ENCODE measurements at regions not wholly inside any gene's neighbourhood (a gene's known extent, or its start where the extent isn't known, plus 50 kb on each side); places are given as distances from the start of the nearest gene placed in this dataset.
"Not testable (repeated sequence)": the region's sequence is repeated elsewhere in the genome, so short reads cannot be mapped to it uniquely, and the experiment has no call there.

DNA sequence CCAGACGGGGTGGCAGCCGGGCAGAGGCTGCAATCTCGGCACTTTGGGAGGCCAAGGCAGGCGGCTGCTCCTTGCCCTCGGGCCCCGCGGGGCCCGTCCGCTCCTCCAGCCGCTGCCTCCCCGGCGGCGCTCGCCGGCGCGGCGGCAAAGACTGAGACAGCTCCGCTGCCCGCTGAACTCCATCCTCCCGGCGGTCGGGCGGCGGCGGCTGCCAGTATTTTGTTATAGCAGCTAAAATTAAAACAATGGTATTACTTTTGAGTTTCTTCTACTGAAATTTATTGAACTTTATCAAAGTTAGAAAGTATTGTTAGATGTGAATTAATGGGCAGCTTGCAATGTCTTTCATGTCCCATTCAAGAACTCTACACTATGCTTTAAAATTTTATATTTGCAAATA is 243.7 kb upstream of the CBLB start:
- POLR2A ChIA-PET; H3K27me3 ChIP-seq (replicated peaks in 2 of 5; ENCODE audit: control insufficient read depth in 4 of 5, insufficient read depth in 5 of 5, low read length in 4 of 5); H3K36me3 ChIP-seq (ENCODE audit: control insufficient read depth in 4 of 4, insufficient read depth in 4 of 4, low read length in 3 of 4); CTCF ChIA-PET; H3K4me3 ChIP-seq (ENCODE audit: control insufficient read depth in 1 of 7, extremely low read depth in 1 of 7, insufficient read depth in 4 of 7, low read depth in 2 of 7, low read length in 6 of 7); DNase-seq; H3K27ac ChIP-seq (ENCODE audit: insufficient read depth in 1 of 2, low read depth in 1 of 2, low read length in 2 of 2, poor library complexity in 1 of 2, severe bottlenecking in 2 of 2); H3K4me1 ChIP-seq (ENCODE audit: control extremely low read depth in 1 of 4, control insufficient read depth in 4 of 4, insufficient read depth in 4 of 4, low read length in 3 of 4); H3K9me3 ChIP-seq (ENCODE audit: control extremely low read depth in 1 of 5, control insufficient read depth in 4 of 5, insufficient read depth in 2 of 5, low read depth in 1 of 5, low read length in 4 of 5): not testable (repeated sequence)
- WGBS (ENCODE audit: insufficient coverage) = no CpG with 5 or more reads among the region's 26 CpGs

DNA sequence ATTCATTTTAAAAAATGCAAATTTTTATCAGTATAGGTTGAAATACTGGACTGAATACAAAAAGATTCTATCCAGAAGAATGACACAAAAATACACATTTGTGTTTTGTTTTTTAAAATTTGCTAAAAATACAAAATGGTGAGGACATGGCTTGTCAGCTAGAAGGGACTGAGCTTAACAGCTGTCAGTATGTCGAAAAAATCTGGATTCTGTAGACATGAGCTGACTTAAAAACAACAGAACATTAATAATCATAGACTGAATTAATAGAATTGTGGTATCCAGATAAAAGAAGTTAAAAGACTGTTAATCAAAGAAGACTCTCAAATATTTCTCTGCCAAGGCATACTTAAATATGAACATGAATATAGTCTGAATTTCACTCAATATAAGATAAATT is 244.9 kb upstream of the CBLB start:
- Histone ChIP-seq H3K4me3 (ENCODE audit: control insufficient read depth in 1 of 7, extremely low read depth in 1 of 7, insufficient read depth in 4 of 7, low read depth in 2 of 7, low read length in 6 of 7) (no peak overlapping the region), H3K36me3 (ENCODE audit: control insufficient read depth in 4 of 4, insufficient read depth in 4 of 4, low read length in 3 of 4) (no peaks in the 10 kb centered on the region), H3K27me3 (replicated peaks in 2 of 5; ENCODE audit: control insufficient read depth in 4 of 5, insufficient read depth in 5 of 5, low read length in 4 of 5) (no peaks in the 10 kb centered on the region), H3K27ac (ENCODE audit: insufficient read depth in 1 of 2, low read depth in 1 of 2, low read length in 2 of 2, poor library complexity in 1 of 2, severe bottlenecking in 2 of 2) (no peak overlapping the region), H3K9me3 (ENCODE audit: control extremely low read depth in 1 of 5, control insufficient read depth in 4 of 5, insufficient read depth in 2 of 5, low read depth in 1 of 5, low read length in 4 of 5) (no peaks in the 10 kb centered on the region), H3K4me1 (ENCODE audit: control extremely low read depth in 1 of 4, control insufficient read depth in 4 of 4, insufficient read depth in 4 of 4, low read length in 3 of 4) (no peaks in the 10 kb centered on the region)
- POLR2A ChIA-PET = no interaction called here
- CTCF ChIA-PET = no interaction called here
- WGBS (ENCODE audit: insufficient coverage) = no CpG with 5 or more reads among the region's 1 CpG
- no peak for DNase-seq

DNA sequence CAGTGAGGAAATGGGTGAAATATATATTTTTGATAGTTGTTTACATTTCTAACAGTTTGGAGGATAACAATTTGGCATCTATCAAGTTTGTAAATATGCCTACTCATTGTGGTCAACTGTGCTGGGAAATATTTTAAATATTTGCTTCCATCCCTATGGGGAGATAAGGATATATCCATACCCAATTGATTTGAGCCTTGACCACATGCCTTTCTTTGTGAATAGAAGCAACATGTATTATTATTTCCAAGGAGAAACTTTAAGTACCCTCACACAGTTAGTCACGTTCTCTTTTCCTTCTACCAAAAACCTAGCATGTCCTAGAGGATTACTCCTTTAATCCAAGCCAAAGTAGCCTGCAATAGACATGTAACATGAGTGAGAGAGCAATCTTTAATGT is 245.4 kb upstream of the CBLB start:
- no peak for DNase-seq
- no CpG with 5 or more reads among the region's 1 CpG for WGBS (ENCODE audit: insufficient coverage)
- CTCF ChIA-PET = no interaction called here

DNA sequence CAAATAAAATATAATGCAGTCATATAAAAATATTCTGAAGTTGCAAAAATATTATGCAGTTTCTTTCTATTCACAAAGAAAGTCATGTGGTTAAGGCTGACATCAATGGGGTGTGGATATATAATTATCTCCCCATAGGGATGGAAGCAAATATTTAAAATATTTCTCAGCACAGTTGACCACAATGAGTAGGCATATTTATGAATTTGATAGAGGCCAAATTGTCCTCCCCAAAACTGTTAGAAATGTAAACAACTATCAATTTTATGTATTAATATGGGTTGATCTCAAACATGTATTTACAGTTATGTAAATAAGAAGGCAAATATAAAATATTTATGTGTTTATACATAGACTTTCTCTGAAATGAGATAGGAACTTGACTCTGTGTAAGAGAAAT is 246.0 kb upstream of the CBLB start:
- CTCF ChIA-PET = no interaction called here
- Histone ChIP-seq H3K27ac (ENCODE audit: insufficient read depth in 1 of 2, low read depth in 1 of 2, low read length in 2 of 2, poor library complexity in 1 of 2, severe bottlenecking in 2 of 2) (no peak overlapping the region), H3K27me3 (replicated peaks in 2 of 5; ENCODE audit: control insufficient read depth in 4 of 5, insufficient read depth in 5 of 5, low read length in 4 of 5) (no peaks in the 10 kb centered on the region), H3K36me3 (ENCODE audit: control insufficient read depth in 4 of 4, insufficient read depth in 4 of 4, low read length in 3 of 4) (no peaks in the 10 kb centered on the region), H3K9me3 (ENCODE audit: control extremely low read depth in 1 of 5, control insufficient read depth in 4 of 5, insufficient read depth in 2 of 5, low read depth in 1 of 5, low read length in 4 of 5) (no peaks in the 10 kb centered on the region), H3K4me1 (ENCODE audit: control extremely low read depth in 1 of 4, control insufficient read depth in 4 of 4, insufficient read depth in 4 of 4, low read length in 3 of 4) (no peaks in the 10 kb centered on the region), H3K4me3 (ENCODE audit: control insufficient read depth in 1 of 7, extremely low read depth in 1 of 7, insufficient read depth in 4 of 7, low read depth in 2 of 7, low read length in 6 of 7) (no peak overlapping the region)
- POLR2A ChIA-PET = no interaction called here
- peak in 2 of 3 donors; percentile 13 to 42 for DNase-seq

More for the DNA sequence above, 245.4 kb upstream of the CBLB start:
- POLR2A ChIA-PET = no interaction called here
- Histone ChIP-seq H3K9me3 (ENCODE audit: control extremely low read depth in 1 of 5, control insufficient read depth in 4 of 5, insufficient read depth in 2 of 5, low read depth in 1 of 5, low read length in 4 of 5) (no peaks in the 10 kb centered on the region), H3K4me3 (ENCODE audit: control insufficient read depth in 1 of 7, extremely low read depth in 1 of 7, insufficient read depth in 4 of 7, low read depth in 2 of 7, low read length in 6 of 7) (no peak overlapping the region), H3K27ac (ENCODE audit: insufficient read depth in 1 of 2, low read depth in 1 of 2, low read length in 2 of 2, poor library complexity in 1 of 2, severe bottlenecking in 2 of 2) (no peak overlapping the region), H3K27me3 (replicated peaks in 2 of 5; ENCODE audit: control insufficient read depth in 4 of 5, insufficient read depth in 5 of 5, low read length in 4 of 5) (no peaks in the 10 kb centered on the region), H3K4me1 (ENCODE audit: control extremely low read depth in 1 of 4, control insufficient read depth in 4 of 4, insufficient read depth in 4 of 4, low read length in 3 of 4) (no peaks in the 10 kb centered on the region), H3K36me3 (ENCODE audit: control insufficient read depth in 4 of 4, insufficient read depth in 4 of 4, low read length in 3 of 4) (no peaks in the 10 kb centered on the region)

DNA sequence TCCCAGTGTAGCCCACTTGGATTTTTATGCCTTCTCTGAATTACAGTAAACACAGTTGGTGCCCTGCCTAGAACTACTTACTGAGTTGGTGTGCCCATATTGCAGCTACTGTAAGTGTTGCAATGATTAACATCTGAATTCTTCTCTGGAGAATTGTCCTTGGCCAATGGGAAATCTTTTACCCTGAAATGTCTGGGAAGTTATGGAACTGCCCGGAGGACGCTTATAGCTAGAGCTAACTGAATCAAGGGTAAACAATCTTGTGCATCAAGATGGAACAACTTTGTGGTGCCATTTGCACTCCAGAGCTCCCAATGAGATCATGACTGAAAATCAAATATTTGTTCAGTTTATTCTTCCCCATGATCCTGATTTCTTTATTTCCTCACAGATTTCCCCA is 246.7 kb upstream of the CBLB start:
- POLR2A ChIA-PET = no interaction called here
- no peaks in the 10 kb centered on the region for H3K4me1 ChIP-seq (ENCODE audit: control extremely low read depth in 1 of 4, control insufficient read depth in 4 of 4, insufficient read depth in 4 of 4, low read length in 3 of 4)
- H3K9me3 ChIP-seq (ENCODE audit: control extremely low read depth in 1 of 5, control insufficient read depth in 4 of 5, insufficient read depth in 2 of 5, low read depth in 1 of 5, low read length in 4 of 5) = no peaks in the 10 kb centered on the region
- 100% methylated on average over 2 of the region's 2 CpGs for WGBS (ENCODE audit: insufficient coverage)
- no peaks in the 10 kb centered on the region for H3K27me3 ChIP-seq (replicated peaks in 2 of 5; ENCODE audit: control insufficient read depth in 4 of 5, insufficient read depth in 5 of 5, low read length in 4 of 5)
- DNase-seq = no peak
- no peak overlapping the region for H3K4me3 ChIP-seq (ENCODE audit: control insufficient read depth in 1 of 7, extremely low read depth in 1 of 7, insufficient read depth in 4 of 7, low read depth in 2 of 7, low read length in 6 of 7)
- no peak overlapping the region for H3K27ac ChIP-seq (ENCODE audit: insufficient read depth in 1 of 2, low read depth in 1 of 2, low read length in 2 of 2, poor library complexity in 1 of 2, severe bottlenecking in 2 of 2)
- no peaks in the 10 kb centered on the region for H3K36me3 ChIP-seq (ENCODE audit: control insufficient read depth in 4 of 4, insufficient read depth in 4 of 4, low read length in 3 of 4)
- CTCF ChIA-PET = interaction anchor here (0.7 kb wide), 1 partner anchor 712 kb away, joined by 3 read pairs; no protein-coding TSS in a partner anchor

DNA sequence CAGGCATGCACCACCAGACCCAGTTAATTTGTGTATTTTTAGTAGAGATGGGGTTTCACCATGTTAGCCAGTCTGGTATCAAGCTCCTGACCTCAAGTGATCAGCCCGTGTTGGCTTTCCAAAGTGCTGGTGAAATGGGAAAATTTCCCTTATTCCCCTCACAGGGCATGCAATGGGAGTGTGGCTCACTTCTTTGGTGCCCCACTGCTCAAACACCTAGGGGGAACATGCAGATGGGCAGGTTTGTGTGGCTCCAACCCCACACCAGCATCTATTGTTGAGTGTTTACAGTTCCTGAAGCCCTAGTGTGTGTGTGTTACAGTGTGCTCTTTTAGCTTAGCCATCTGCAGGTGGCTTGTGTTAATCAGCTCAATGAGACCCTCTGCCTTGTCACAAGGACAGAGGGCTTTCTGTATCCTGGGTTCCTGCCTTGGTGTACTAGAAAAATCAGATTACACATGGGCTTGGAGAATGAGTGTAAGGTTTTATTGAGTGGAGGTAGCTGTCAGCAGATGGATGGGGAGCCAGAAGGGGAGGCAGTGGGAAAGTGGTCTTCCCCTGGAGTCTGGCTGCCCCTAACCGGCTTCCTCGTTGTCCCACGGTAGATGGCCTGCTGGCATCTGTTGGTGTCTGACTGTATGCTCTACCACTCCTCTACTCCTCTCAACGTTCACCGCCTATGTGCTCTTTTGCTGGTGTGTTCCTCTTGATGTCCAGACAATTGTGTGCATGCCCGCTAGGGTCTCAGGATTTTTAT is 248.1 kb upstream of the CBLB start:
- 91% methylated on average over 4 of the region's 7 CpGs for WGBS (ENCODE audit: insufficient coverage)
- ChIA-PET CTCF (no interaction called here), POLR2A (no interaction called here)
- Histone ChIP-seq H3K27me3 (replicated peaks in 2 of 5; ENCODE audit: control insufficient read depth in 4 of 5, insufficient read depth in 5 of 5, low read length in 4 of 5) (no peaks in the 10 kb centered on the region), H3K9me3 (ENCODE audit: control extremely low read depth in 1 of 5, control insufficient read depth in 4 of 5, insufficient read depth in 2 of 5, low read depth in 1 of 5, low read length in 4 of 5) (no peaks in the 10 kb centered on the region), H3K27ac (ENCODE audit: insufficient read depth in 1 of 2, low read depth in 1 of 2, low read length in 2 of 2, poor library complexity in 1 of 2, severe bottlenecking in 2 of 2) (no peak overlapping the region), H3K4me1 (ENCODE audit: control extremely low read depth in 1 of 4, control insufficient read depth in 4 of 4, insufficient read depth in 4 of 4, low read length in 3 of 4) (no peaks in the 10 kb centered on the region), H3K4me3 (ENCODE audit: control insufficient read depth in 1 of 7, extremely low read depth in 1 of 7, insufficient read depth in 4 of 7, low read depth in 2 of 7, low read length in 6 of 7) (no peak overlapping the region), H3K36me3 (ENCODE audit: control insufficient read depth in 4 of 4, insufficient read depth in 4 of 4, low read length in 3 of 4) (no peaks in the 10 kb centered on the region)
- DNase-seq = no peak

DNA sequence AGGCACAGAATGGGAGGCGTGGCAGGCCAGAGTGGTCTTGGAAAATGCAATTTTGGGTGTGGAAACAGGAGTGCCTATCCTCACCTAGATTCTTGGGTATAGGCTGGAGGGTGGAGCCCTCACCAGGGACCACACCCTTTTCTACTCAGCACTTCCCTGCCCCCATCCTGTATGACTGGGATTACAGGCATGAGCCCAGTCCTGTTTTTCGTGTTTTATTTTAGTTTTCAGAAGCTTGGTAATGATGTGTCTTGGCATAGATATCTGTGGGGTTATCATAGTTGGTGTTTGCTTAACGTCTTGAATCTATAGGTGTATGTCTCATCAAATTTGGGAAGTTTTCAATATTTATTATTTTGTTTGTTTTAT is 248.7 kb upstream of the CBLB start:
- 100% methylated on average over 2 of the region's 3 CpGs for WGBS (ENCODE audit: insufficient coverage)
- Histone ChIP-seq H3K27ac (ENCODE audit: insufficient read depth in 1 of 2, low read depth in 1 of 2, low read length in 2 of 2, poor library complexity in 1 of 2, severe bottlenecking in 2 of 2) (no peak overlapping the region), H3K27me3 (replicated peaks in 2 of 5; ENCODE audit: control insufficient read depth in 4 of 5, insufficient read depth in 5 of 5, low read length in 4 of 5) (no peaks in the 10 kb centered on the region), H3K36me3 (ENCODE audit: control insufficient read depth in 4 of 4, insufficient read depth in 4 of 4, low read length in 3 of 4) (no peaks in the 10 kb centered on the region), H3K9me3 (ENCODE audit: control extremely low read depth in 1 of 5, control insufficient read depth in 4 of 5, insufficient read depth in 2 of 5, low read depth in 1 of 5, low read length in 4 of 5) (no peaks in the 10 kb centered on the region), H3K4me3 (ENCODE audit: control insufficient read depth in 1 of 7, extremely low read depth in 1 of 7, insufficient read depth in 4 of 7, low read depth in 2 of 7, low read length in 6 of 7) (no peak overlapping the region), H3K4me1 (ENCODE audit: control extremely low read depth in 1 of 4, control insufficient read depth in 4 of 4, insufficient read depth in 4 of 4, low read length in 3 of 4) (no peaks in the 10 kb centered on the region)
- no peak for DNase-seq
- POLR2A ChIA-PET = no interaction called here
- CTCF ChIA-PET = no interaction called here

All from common myeloid progenitor, CD34-positive (primary cell).